Activated naive CD4-positive, alpha-beta T cell treated with anti-CD3 and anti-CD28 coated beads, Interleukin-2, amount 10 ng/mL, durations not matched to agents 7 days and 5 days (primary cell): ENCODE measurements at regions not wholly inside any gene's neighbourhood (a gene's known extent, or its start where the extent isn't known, plus 50 kb on each side); places are given as distances from the start of the nearest gene placed in this dataset.
A peak's percentile ranks its signal among the peaks of the same experiment; 100 is the strongest.

Experiments
- CTCF ChIA-PET: fragments of 350-600 bp; sonication (Branson Sonifier 250); formaldehyde crosslinking; loops from one replicate; lab custom pipeline; 2021; ENCODE audit warnings: antibody characterized with exemption; lab: Charles Lee
- DNase-seq: peaks from one replicate; pipeline ENCODE4 v3.0.0-alpha.2; 2020
- H3K27ac Mint-ChIP-seq: one replicate; pipeline ENCODE4 v1.8.0; 2021; ENCODE audit warnings: mild to moderate bottlenecking, moderate library complexity, mixed read lengths
- H3K27me3 Mint-ChIP-seq: one replicate; pipeline ENCODE4 v1.8.0; 2021; ENCODE audit warnings: mild to moderate bottlenecking, mixed read lengths
- H3K36me3 Mint-ChIP-seq: one replicate; pipeline ENCODE4 v1.8.0; 2021; ENCODE audit warnings: mixed read lengths
- H3K4me1 Mint-ChIP-seq: one replicate; pipeline ENCODE4 v1.8.0; 2021; ENCODE audit warnings: mixed read lengths
- H3K4me3 Mint-ChIP-seq: one replicate; pipeline ENCODE4 v1.8.0; 2021; ENCODE audit warnings: mild to moderate bottlenecking, moderate library complexity, mixed read lengths
- H3K9me3 Mint-ChIP-seq: one replicate; pipeline ENCODE4 v1.8.0; 2021; ENCODE audit warnings: mixed read lengths

- H3K9me3 Mint-ChIP-seq = peaks cover 4% of the 10 kb centered on the region
- peak; percentile 13 for DNase-seq
- CTCF ChIA-PET = no interaction called here
- no peaks in the 10 kb centered on the region for H3K27me3 Mint-ChIP-seq
- no peak overlapping the region for H3K27ac Mint-ChIP-seq
- H3K4me3 Mint-ChIP-seq = no peak overlapping the region
- H3K36me3 Mint-ChIP-seq = no peaks in the 10 kb centered on the region
- no peaks in the 10 kb centered on the region for H3K4me1 Mint-ChIP-seq
Observed at GRCh38 chr14:104296388-104297312, 158.3 kb downstream of the KIF26A start.

GRCh38 chr14:104297313-104297704 is 158.9 kb downstream of the KIF26A start:
- no peak for DNase-seq
- H3K9me3 Mint-ChIP-seq = peaks cover 4% of the 10 kb centered on the region
- H3K27me3 Mint-ChIP-seq = no peaks in the 10 kb centered on the region
- CTCF ChIA-PET = no interaction called here
- no peaks in the 10 kb centered on the region for H3K36me3 Mint-ChIP-seq
- no peaks in the 10 kb centered on the region for H3K4me1 Mint-ChIP-seq
- H3K4me3 Mint-ChIP-seq = no peak overlapping the region
- no peak overlapping the region for H3K27ac Mint-ChIP-seq

GRCh38 chr14:104297721-104298401 is 159.5 kb downstream of the KIF26A start:
- no peak for DNase-seq
- no peaks in the 10 kb centered on the region for H3K36me3 Mint-ChIP-seq
- H3K4me3 Mint-ChIP-seq = no peak overlapping the region
- H3K4me1 Mint-ChIP-seq = no peaks in the 10 kb centered on the region
- no peaks in the 10 kb centered on the region for H3K27me3 Mint-ChIP-seq
- H3K27ac Mint-ChIP-seq = no peak overlapping the region
- peaks cover 4% of the 10 kb centered on the region for H3K9me3 Mint-ChIP-seq
- CTCF ChIA-PET = no interaction called here

DNA sequence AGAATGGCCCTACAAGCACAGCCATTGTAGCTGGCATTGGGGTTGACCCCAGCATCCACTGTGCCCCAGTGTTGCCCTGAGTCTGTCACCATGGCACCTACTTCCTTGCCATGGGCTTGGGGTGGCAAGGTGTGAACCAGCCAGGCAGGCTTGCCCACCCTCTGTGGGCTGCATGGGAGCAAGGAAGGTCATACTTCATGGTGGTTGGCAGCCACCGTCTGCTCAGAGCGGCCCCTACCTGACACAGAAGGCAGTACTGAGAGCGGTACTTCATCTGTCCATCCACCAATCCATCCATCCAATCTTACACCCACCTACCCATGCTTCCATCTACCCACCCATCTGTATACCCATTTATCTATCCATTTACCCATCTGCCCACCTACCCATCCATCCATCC is 160.1 kb downstream of the KIF26A start:
- Mint-ChIP-seq H3K9me3 (peaks cover 4% of the 10 kb centered on the region), H3K4me3 (no peak overlapping the region), H3K27ac (no peak overlapping the region), H3K36me3 (no peaks in the 10 kb centered on the region), H3K4me1 (no peaks in the 10 kb centered on the region), H3K27me3 (no peaks in the 10 kb centered on the region)
- CTCF ChIA-PET = no interaction called here
- no peak for DNase-seq

DNA sequence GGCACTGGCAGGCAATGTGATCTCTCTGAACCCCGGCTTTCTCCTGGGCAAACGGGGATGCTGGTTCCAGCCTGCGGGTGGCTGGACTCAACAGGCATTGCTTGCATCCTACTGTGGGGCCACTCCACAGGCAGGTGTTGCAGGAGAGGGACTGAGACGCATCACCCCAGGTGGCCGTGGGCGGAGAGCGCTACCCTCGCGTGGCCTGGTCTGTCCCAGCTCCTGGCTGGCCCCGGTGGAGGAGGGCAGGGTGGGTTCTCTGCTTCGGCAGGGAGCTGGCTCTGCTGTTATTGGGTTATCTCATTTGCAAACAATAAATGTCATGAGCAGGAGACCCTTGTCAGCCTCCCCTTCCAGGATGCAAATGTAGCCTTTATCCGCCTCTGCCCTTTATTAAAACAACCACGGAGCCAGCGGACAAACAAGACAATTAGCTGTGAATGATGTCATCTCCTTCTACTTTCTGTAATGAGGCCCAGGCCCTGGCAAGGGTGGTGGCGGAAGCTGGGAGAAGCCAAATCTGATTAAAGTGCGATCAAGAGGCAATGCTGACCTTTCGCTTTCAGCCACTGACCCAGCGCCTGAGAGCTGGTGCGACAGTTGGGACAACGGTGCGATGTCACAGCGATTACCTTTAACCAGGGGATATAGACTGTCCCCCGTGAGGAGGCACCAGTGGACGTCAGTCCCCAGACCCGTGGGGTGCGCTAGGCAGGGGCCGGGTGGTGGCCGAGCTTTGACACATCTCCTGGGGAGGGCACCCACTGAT is 161.8 kb downstream of the KIF26A start:
- H3K4me3 Mint-ChIP-seq = no peak overlapping the region
- CTCF ChIA-PET = no interaction called here

GRCh38 chr14:104301731-104302460 is 163.5 kb downstream of the KIF26A start:
- Mint-ChIP-seq H3K4me1 (no peaks in the 10 kb centered on the region), H3K27ac (peak overlapping the region; percentile 15)
- CTCF ChIA-PET = no interaction called here

More for the DNA sequence above, 161.8 kb downstream of the KIF26A start:
- H3K27me3 Mint-ChIP-seq = no peaks in the 10 kb centered on the region
- H3K36me3 Mint-ChIP-seq = no peaks in the 10 kb centered on the region
- peak overlapping the region; percentile 7 for H3K27ac Mint-ChIP-seq
- no peak for DNase-seq
- peaks cover 4% of the 10 kb centered on the region for H3K9me3 Mint-ChIP-seq
- no peaks in the 10 kb centered on the region for H3K4me1 Mint-ChIP-seq

GRCh38 chr14:104302794-104303405 is 164.5 kb downstream of the KIF26A start:
- Mint-ChIP-seq H3K36me3 (no peaks in the 10 kb centered on the region), H3K27me3 (no peaks in the 10 kb centered on the region), H3K4me3 (no peak overlapping the region), H3K4me1 (no peaks in the 10 kb centered on the region), H3K27ac (no peak overlapping the region), H3K9me3 (peaks cover 4% of the 10 kb centered on the region)
- DNase-seq = no peak
- CTCF ChIA-PET = no interaction called here

More at GRCh38 chr14:104301731-104302460, 163.5 kb downstream of the KIF26A start:
- no peak for DNase-seq
- Mint-ChIP-seq H3K36me3 (no peaks in the 10 kb centered on the region), H3K27me3 (no peaks in the 10 kb centered on the region), H3K4me3 (no peak overlapping the region), H3K9me3 (peaks cover 4% of the 10 kb centered on the region)

DNA sequence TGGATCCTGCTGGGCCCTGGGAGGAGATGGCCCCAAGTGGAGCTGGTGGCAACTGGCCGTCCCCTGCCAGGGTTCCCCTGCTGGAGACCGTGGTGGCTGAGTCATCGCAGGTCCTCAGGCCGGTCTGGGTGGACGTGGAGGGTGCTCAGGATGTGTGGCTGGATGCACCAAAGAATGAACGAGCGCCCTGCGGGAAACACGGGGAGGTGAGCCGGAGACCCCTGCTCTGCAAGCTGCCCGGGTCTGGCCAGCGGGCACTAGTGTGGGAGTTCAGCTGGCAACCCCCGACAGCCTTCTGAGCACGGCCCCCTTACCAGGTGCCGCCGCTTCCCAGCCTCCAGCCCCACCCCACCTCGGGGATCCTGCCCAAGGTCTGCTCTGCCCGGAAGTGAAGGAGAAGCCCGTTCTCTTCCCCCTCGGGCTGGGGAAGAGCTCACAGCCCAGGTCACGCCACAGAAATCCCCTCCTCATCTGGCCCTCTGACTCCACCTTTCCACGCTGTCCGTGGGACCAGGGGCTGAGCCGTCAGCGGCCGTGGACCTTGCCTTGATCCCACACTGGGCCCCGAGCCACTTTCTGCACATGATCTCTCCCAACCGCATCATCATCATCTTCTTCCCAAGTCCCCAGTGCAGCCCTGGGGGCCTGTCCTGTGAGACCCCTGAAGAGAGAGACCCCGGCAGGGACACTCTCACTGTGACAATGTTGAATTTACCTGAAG is 165.5 kb downstream of the KIF26A start:
- Mint-ChIP-seq H3K27me3 (no peaks in the 10 kb centered on the region), H3K36me3 (no peaks in the 10 kb centered on the region), H3K27ac (no peak overlapping the region), H3K9me3 (peaks cover 4% of the 10 kb centered on the region), H3K4me1 (no peaks in the 10 kb centered on the region), H3K4me3 (no peak overlapping the region)
- DNase-seq = no peak
- CTCF ChIA-PET = no interaction called here

DNA sequence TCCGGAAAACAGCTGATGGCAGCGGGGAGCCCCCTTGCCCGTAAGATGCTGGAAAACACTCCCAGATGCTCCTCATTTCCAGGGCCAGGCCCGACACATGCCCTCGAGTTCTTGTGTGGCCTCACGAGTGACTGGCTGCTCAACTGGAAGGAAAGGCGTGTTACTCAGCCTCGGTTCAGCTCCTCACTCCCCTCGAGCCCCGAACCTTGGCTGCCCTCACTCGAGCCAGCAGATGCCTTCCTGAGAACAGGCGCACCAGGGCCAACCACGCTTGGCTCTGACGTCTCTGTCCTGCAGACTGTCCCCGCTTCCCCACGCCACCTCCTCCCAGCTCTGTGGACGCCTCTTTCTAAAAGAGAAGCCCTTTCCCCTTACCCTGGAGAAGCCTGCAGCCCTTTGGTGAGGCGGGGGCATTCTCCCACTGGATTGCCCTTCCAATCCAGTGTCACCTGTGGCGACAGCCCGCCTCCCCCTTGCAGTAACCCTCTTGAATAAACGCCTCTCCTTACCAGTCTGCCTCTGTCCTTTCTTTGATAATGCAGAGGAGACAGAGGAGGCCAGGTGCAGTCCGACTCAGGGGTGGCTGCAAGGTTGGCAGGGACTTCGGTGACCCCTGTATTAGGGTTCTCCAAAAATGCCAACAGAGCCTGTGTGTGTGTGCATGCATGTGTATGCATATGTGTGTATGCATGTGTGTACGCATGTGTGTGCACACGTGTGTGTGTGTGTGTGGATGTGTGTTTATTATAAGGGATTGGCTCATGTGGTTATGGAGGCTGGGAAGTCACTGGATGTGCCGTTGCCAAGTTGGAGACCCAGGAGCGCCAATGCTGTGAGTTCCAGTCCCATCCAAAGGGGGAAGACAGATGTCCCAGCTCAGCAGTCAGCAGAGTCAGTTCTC is 166.3 kb downstream of the KIF26A start:
- CTCF ChIA-PET = no interaction called here
- Mint-ChIP-seq H3K36me3 (no peaks in the 10 kb centered on the region), H3K9me3 (peaks cover 4% of the 10 kb centered on the region), H3K4me1 (no peaks in the 10 kb centered on the region), H3K27me3 (no peaks in the 10 kb centered on the region), H3K27ac (no peak overlapping the region), H3K4me3 (no peak overlapping the region)
- no peak for DNase-seq

DNA sequence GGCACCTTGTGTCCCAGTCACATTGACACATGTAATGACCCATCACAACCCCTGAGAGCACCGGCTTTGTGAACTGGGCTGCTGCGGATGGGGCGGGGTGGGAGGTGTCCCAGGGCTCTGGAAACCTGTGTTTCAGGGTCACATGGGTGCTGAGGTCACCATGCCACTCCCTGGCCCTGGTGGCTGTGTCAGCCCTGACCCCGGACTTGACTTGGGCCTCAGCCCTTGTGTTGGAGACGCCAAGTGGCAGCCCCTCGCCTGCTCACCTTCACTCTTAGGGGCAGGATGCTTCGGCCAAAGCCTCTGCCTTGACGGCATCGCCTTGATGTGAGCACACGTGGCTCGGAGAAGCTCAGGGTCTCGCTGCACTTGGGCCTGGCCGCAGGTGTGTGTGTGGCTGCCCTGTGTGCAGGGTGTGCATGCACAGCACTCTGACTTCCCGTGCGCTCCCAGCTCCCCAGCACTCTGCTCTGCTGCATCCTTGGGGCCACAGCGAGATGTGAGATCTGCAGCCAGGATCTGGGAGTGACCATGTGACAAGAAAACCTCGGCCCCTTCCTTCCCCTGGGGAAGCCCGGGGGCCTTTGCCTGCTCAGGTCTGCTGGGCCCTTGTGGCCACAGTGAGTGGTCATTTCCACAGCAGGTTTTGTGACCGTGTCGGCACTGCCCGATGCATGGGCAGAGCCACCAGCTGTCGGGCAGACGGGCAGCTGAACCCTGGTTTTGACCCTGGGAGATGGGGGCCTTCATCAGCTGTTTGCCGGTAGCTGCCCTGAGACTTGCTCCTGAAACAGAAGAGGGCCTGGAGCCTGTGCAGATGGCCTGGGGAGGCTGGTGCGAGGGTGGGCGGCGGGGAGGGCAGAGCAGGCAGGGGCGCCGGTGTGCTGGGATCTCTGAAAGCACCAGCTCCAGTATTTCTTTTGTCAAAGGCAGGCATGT is 167.4 kb downstream of the KIF26A start:
- Mint-ChIP-seq H3K27me3 (peaks cover 8% of the 10 kb centered on the region), H3K4me3 (no peak overlapping the region), H3K9me3 (peaks cover 4% of the 10 kb centered on the region), H3K27ac (no peak overlapping the region), H3K36me3 (no peaks in the 10 kb centered on the region), H3K4me1 (no peaks in the 10 kb centered on the region)
- CTCF ChIA-PET = no interaction called here
- no peak for DNase-seq

DNA sequence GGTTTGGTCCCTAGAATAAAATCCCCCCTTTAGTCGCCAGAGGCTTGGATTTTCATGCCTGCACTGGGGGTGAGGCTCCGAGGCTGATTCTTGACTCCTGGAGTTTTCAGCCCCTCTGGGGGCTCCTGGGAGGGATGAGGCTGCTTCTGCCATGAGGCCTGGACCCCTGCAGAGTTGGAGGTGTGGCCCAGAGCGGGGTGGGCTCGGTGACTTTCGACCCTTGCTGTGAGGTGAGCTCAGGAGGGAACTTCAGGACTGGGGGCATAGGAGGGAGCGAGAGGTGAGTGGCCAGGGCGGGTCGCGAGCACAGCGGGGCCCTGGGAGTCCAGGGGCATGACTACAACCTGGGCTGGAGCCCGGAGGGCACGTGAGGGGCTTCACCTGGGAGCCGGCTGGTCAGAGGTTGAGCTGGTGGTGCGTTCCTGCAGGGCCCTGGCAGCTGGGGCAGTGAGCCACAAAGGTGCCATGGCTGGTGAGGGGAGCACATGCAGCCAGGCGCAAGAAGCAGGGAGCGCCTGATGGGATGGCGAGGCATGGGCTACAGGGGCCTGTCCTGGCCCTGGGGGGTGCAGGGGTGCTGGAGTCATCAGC is 168.2 kb downstream of the KIF26A start:
- CTCF ChIA-PET = no interaction called here
- H3K27ac Mint-ChIP-seq = no peak overlapping the region
- H3K36me3 Mint-ChIP-seq = no peaks in the 10 kb centered on the region
- H3K27me3 Mint-ChIP-seq = peaks cover 8% of the 10 kb centered on the region
- H3K4me1 Mint-ChIP-seq = no peaks in the 10 kb centered on the region
- DNase-seq = no peak
- no peaks in the 10 kb centered on the region for H3K9me3 Mint-ChIP-seq
- no peak overlapping the region for H3K4me3 Mint-ChIP-seq
